ENCODE measurements at regions not wholly inside any gene's neighbourhood (a gene's known extent, or its start where the extent isn't known, plus 50 kb on each side); places are given as distances from the start of the nearest gene placed in this dataset.

- peaks cover 3% of the 10 kb centered on the region; the same call in 1 of the 2 replicates for H3K9me3 ChIP-seq (ENCODE audit: insufficient read depth, low read depth)
- no peaks in the 10 kb centered on the region for H4K20me1 ChIP-seq (ENCODE audit: insufficient read depth)
- H3K27me3 ChIP-seq (ENCODE audit: insufficient read depth, low read depth): no peaks in the 10 kb centered on the region
- H3K4me2 ChIP-seq: peak overlapping the region; percentile 65
- peak overlapping the region; percentile 85 for H3K27ac ChIP-seq
- no peaks in the 10 kb centered on the region for H3K9me2 ChIP-seq (ENCODE audit: insufficient read depth)
- POLR2A ChIA-PET (ENCODE audit: unreplicated experiment): interaction anchor here (0.6 to 1.7 kb wide), 9 partner anchors 8 to 1874 kb away, joined by 3 to 11 read pairs (median 7); partner anchors contain the start of gene GADD45A
- H2AFZ ChIP-seq: 0 out of 2 replicates have a peak overlapping the region, but pooled peaks have one; percentile 34
- intact Hi-C loops (cut with micrococcal nuclease; ENCODE audit: unreplicated experiment): loop anchor here (1.0 kb wide), 3 partner anchors 26 to 199 kb away; no protein-coding TSS in a partner anchor
- peak; percentile 97 for DNase-seq
- TF ChIP-seq, protein P1, sequence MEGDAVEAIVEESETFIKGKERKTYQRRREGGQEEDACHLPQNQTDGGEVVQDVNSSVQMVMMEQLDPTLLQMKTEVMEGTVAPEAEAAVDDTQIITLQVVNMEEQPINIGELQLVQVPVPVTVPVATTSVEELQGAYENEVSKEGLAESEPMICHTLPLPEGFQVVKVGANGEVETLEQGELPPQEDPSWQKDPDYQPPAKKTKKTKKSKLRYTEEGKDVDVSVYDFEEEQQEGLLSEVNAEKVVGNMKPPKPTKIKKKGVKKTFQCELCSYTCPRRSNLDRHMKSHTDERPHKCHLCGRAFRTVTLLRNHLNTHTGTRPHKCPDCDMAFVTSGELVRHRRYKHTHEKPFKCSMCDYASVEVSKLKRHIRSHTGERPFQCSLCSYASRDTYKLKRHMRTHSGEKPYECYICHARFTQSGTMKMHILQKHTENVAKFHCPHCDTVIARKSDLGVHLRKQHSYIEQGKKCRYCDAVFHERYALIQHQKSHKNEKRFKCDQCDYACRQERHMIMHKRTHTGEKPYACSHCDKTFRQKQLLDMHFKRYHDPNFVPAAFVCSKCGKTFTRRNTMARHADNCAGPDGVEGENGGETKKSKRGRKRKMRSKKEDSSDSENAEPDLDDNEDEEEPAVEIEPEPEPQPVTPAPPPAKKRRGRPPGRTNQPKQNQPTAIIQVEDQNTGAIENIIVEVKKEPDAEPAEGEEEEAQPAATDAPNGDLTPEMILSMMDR (conservative IDR thresholded peaks at IDR 0.05): peak; percentile 99
- TF ChIP-seq EZH2 (IDR thresholded peaks at IDR 0.05; ENCODE audit: low read depth): no peak
- CTCF ChIA-PET: interaction anchor here (0.6 to 2.2 kb wide), 12 partner anchors 9 to 199 kb away, joined by 3 to 26 read pairs (median 4); partner anchors contain the start of gene GADD45A
- no peaks in the 10 kb centered on the region for H3K79me2 ChIP-seq (ENCODE audit: low read depth)
- peak overlapping the region; percentile 38; the same call in 1 of the 2 replicates for H3K4me3 ChIP-seq
- H3K36me3 ChIP-seq (ENCODE audit: low read depth): no peaks in the 10 kb centered on the region
- no TSS peak for BruUV-seq (replicated peaks)
- peaks cover 20% of the 10 kb centered on the region for H3K4me1 ChIP-seq (replicated peaks; ENCODE audit: insufficient read depth)
- peaks cover 4% of the 10 kb centered on the region for H3F3A ChIP-seq (ENCODE audit: insufficient read depth, low read depth)
Observed at GRCh38 chr1:67561704-67562113, 123.3 kb upstream of the GADD45A start.

GRCh38 chr1:67563684-67564083 is 121.3 kb upstream of the GADD45A start:
- BruUV-seq (replicated peaks): no TSS peak
- H3K27me3 ChIP-seq (ENCODE audit: insufficient read depth, low read depth): no peaks in the 10 kb centered on the region

GRCh38 chr1:67564193-67564592 is 120.8 kb upstream of the GADD45A start:
- intact Hi-C loops (cut with micrococcal nuclease; ENCODE audit: unreplicated experiment): no loop called here
- DNase-seq: no peak
- no peak overlapping the region for H2AFZ ChIP-seq
- no peak overlapping the region for H3K4me2 ChIP-seq
- no peaks in the 10 kb centered on the region for H3K27me3 ChIP-seq (ENCODE audit: insufficient read depth, low read depth)
- no peaks in the 10 kb centered on the region for H4K20me1 ChIP-seq (ENCODE audit: insufficient read depth)
- H3K4me1 ChIP-seq (replicated peaks; ENCODE audit: insufficient read depth): peaks cover 23% of the 10 kb centered on the region
- no peaks in the 10 kb centered on the region for H3K36me3 ChIP-seq (ENCODE audit: low read depth)
- no peak overlapping the region for H3K4me3 ChIP-seq
- no TSS peak for BruUV-seq (replicated peaks)
- POLR2A ChIA-PET (ENCODE audit: unreplicated experiment): interaction anchor here (1.0 kb wide), 1 partner anchor 121 kb away, joined by 22 read pairs; the partner anchor contains the start of gene GADD45A
- peaks cover 4% of the 10 kb centered on the region for H3F3A ChIP-seq (ENCODE audit: insufficient read depth, low read depth)
- H3K79me2 ChIP-seq (ENCODE audit: low read depth): no peaks in the 10 kb centered on the region
- no peak overlapping the region for H3K27ac ChIP-seq
- CTCF ChIA-PET: interaction anchor here (0.5 kb wide), 1 partner anchor 106 kb away, joined by 4 read pairs; no protein-coding TSS in a partner anchor
- no peaks in the 10 kb centered on the region for H3K9me2 ChIP-seq (ENCODE audit: insufficient read depth)
- H3K9me3 ChIP-seq (ENCODE audit: insufficient read depth, low read depth): peaks cover 3% of the 10 kb centered on the region; the same call in 1 of the 2 replicates
- TF ChIP-seq, protein P1 (conservative IDR thresholded peaks at IDR 0.05): no peak
- TF ChIP-seq EZH2 (IDR thresholded peaks at IDR 0.05; ENCODE audit: low read depth): no peak

More at GRCh38 chr1:67563684-67564083, 121.3 kb upstream of the GADD45A start:
- TF ChIP-seq EZH2 (IDR thresholded peaks at IDR 0.05; ENCODE audit: low read depth): no peak
- TF ChIP-seq, protein P1 (conservative IDR thresholded peaks at IDR 0.05): no peak
- Histone ChIP-seq H3K9me3 (ENCODE audit: insufficient read depth, low read depth) (peaks cover 3% of the 10 kb centered on the region; the same call in 1 of the 2 replicates), H3K27ac (no peak overlapping the region), H3K4me3 (no peak overlapping the region), H3F3A (ENCODE audit: insufficient read depth, low read depth) (peaks cover 4% of the 10 kb centered on the region), H3K4me2 (no peak overlapping the region), H3K9me2 (ENCODE audit: insufficient read depth) (no peaks in the 10 kb centered on the region), H4K20me1 (ENCODE audit: insufficient read depth) (no peaks in the 10 kb centered on the region), H3K4me1 (replicated peaks; ENCODE audit: insufficient read depth) (peaks cover 20% of the 10 kb centered on the region), H3K36me3 (ENCODE audit: low read depth) (no peaks in the 10 kb centered on the region), H2AFZ (no peak overlapping the region), H3K79me2 (ENCODE audit: low read depth) (no peaks in the 10 kb centered on the region)
- intact Hi-C loops (cut with micrococcal nuclease; ENCODE audit: unreplicated experiment): no loop called here
- no peak for DNase-seq
- ChIA-PET CTCF (no interaction called here), POLR2A (ENCODE audit: unreplicated experiment) (interaction anchor here (0.5 to 1.0 kb wide), 2 partner anchors 121 to 257 kb away, joined by 3 to 22 read pairs; partner anchors contain the start of gene GADD45A)

All from PC-9 (cell line).